K562 (cell line): ENCODE measurements at regions not wholly inside any gene's neighbourhood (a gene's known extent, or its start where the extent isn't known, plus 50 kb on each side); places are given as distances from the start of the nearest gene placed in this dataset.

Experiments
- FOSL1 ChIP-seq: fragments of 200-800 bp; sonication (Bioruptor generic); conservative IDR thresholded peaks from 2 replicates; pipeline ENCODE4 v1.6.1; 2016; ENCODE audit warnings: missing genetic modification characterization, missing compliant biosample characterization
- SMAD3 ChIP-seq: fragments of 450-650 bp; formaldehyde crosslinking; conservative IDR thresholded peaks from 2 replicates; pipeline ENCODE4 v1.4.0; 2020; ENCODE audit warnings: mild to moderate bottlenecking
- SMARCA4 ChIP-seq: fragments of 450-650 bp; IDR thresholded peaks from 2 replicates; pipeline ENCODE4 v1.6.1; 2016
- YY1 ChIP-seq, 3 experiments: IDR thresholded peaks; 2 replicates each; pipeline ENCODE4 v1.6.1; 2011; ENCODE audit warnings: low read length in 2 of 3, mild to moderate bottlenecking in 2 of 3, moderate library complexity in 2 of 3, borderline replicate concordance in 1 of 3, control low read depth in 1 of 3, low read depth in 1 of 3; ENCODE audit not compliant: insufficient read depth in 3 of 3, insufficient replicate concordance in 2 of 3, control insufficient read depth in 1 of 3, insufficient read length in 1 of 3; ENCODE audit errors: extremely low read depth in 1 of 3
- ZNF23 ChIP-seq: fragments of 250-450 bp; sonication (Bioruptor Pico); IDR thresholded peaks from 2 replicates; pipeline ENCODE4 v1.4.0; 2020; ENCODE audit warnings: mild to moderate bottlenecking
- ZNF324 ChIP-seq: fragments of 250-450 bp; sonication (Bioruptor Pico); IDR thresholded peaks from 2 replicates; pipeline ENCODE4 v1.4.0; 2020; ENCODE audit warnings: mild to moderate bottlenecking

DNA sequence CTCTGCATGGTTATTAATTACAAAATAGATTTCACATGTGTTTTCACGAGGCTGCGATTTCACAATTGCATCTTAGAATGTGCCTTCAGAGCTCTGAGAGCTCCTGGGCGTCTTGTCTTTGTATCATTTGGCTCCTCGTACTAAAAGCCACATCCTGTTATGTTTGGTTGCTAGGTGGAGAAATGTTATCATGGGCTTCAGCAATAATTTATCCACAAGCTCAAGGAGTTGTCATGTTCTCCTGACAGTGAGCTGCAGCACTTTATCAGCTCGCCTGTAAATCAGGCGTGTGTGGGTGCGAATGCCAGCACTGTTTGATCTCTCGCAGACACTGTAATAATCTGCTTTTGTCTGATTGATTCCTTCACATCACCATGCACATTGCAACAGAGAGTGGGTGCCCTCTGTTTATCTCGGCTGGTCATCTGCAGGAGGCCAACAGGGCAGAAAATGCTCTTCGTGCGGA lies 218.6 kb upstream of the ZFP64 start:
- TF ChIP-seq SMARCA4 (no peak), FOSL1 (no peak), SMAD3 (CRISPR knock-in tag) (no peak), YY1 (IDR thresholded peaks at IDR 0.05; ENCODE audit: borderline replicate concordance in 1 of 3, control insufficient read depth in 1 of 3, extremely low read depth in 1 of 3, insufficient read depth in 3 of 3, insufficient read length in 1 of 3, insufficient replicate concordance in 2 of 3, low read depth in 1 of 3, low read length in 2 of 3) (no peak), ZNF23 (CRISPR knock-in tag) (no peak), ZNF324 (CRISPR knock-in tag) (no peak)
